ENCODE measurements at regions not wholly inside any gene's neighbourhood (a gene's known extent, or its start where the extent isn't known, plus 50 kb on each side); places are given as distances from the start of the nearest gene placed in this dataset.

- in situ Hi-C loops (cut with MboI; ENCODE audit: low sequenced_read_pairs, unreplicated experiment) = no loop called here
- TF ChIP-seq CTCF (IDR thresholded peaks at IDR 0.05; ENCODE audit: borderline replicate concordance, control extremely low read depth, extremely low read depth, insufficient read depth, missing control alignments) = no peak
Measured at GRCh38 chr11:92663539-92663938, 305.9 kb upstream of the MTNR1B start.

GRCh38 chr11:92667486-92668152 lies 301.8 kb upstream of the MTNR1B start:
- TF ChIP-seq CTCF (IDR thresholded peaks at IDR 0.05; ENCODE audit: borderline replicate concordance, control extremely low read depth, extremely low read depth, insufficient read depth, missing control alignments) = no peak
- in situ Hi-C loops (cut with MboI; ENCODE audit: low sequenced_read_pairs, unreplicated experiment) = no loop called here
- DNase-seq (ENCODE audit: low spot score) = no peak

More at GRCh38 chr11:92663539-92663938, 305.9 kb upstream of the MTNR1B start:
- DNase-seq (ENCODE audit: low spot score) = no peak

- no peak for DNase-seq (ENCODE audit: low spot score)
- in situ Hi-C loops (cut with MboI; ENCODE audit: low sequenced_read_pairs, unreplicated experiment) = no loop called here
- TF ChIP-seq CTCF (IDR thresholded peaks at IDR 0.05; ENCODE audit: borderline replicate concordance, control extremely low read depth, extremely low read depth, insufficient read depth, missing control alignments) = no peak
Measured at GRCh38 chr11:92670308-92670890, 299.1 kb upstream of the MTNR1B start.

- in situ Hi-C loops (cut with MboI; ENCODE audit: low sequenced_read_pairs, unreplicated experiment) = no loop called here
- no peak for TF ChIP-seq CTCF (IDR thresholded peaks at IDR 0.05; ENCODE audit: borderline replicate concordance, control extremely low read depth, extremely low read depth, insufficient read depth, missing control alignments)
- DNase-seq (ENCODE audit: low spot score) = no peak
Measured at GRCh38 chr11:92671081-92671480, 298.4 kb upstream of the MTNR1B start.

- no peak for DNase-seq (ENCODE audit: low spot score)
- no peak for TF ChIP-seq CTCF (IDR thresholded peaks at IDR 0.05; ENCODE audit: borderline replicate concordance, control extremely low read depth, extremely low read depth, insufficient read depth, missing control alignments)
- in situ Hi-C loops (cut with MboI; ENCODE audit: low sequenced_read_pairs, unreplicated experiment) = no loop called here
Measured at GRCh38 chr11:92675303-92675702, 294.1 kb upstream of the MTNR1B start.

GRCh38 chr11:92675810-92676209 lies 293.6 kb upstream of the MTNR1B start:
- DNase-seq (ENCODE audit: low spot score) = no peak
- in situ Hi-C loops (cut with MboI; ENCODE audit: low sequenced_read_pairs, unreplicated experiment) = no loop called here
- no peak for TF ChIP-seq CTCF (IDR thresholded peaks at IDR 0.05; ENCODE audit: borderline replicate concordance, control extremely low read depth, extremely low read depth, insufficient read depth, missing control alignments)
